Nephron (organoid): ENCODE measurements at regions not wholly inside any gene's neighbourhood (a gene's known extent, or its start where the extent isn't known, plus 50 kb on each side); places are given as distances from the start of the nearest gene placed in this dataset.

ENCODE experiments used
- H3K27ac Mint-ChIP-seq, 3 experiments: 2 replicates each; pipeline ENCODE4 v1.8.0; 2020; ENCODE audit warnings: mixed read lengths in 3 of 3, mild to moderate bottlenecking in 2 of 3, moderate library complexity in 1 of 3
- H3K27me3 Mint-ChIP-seq: 2 replicates; pipeline ENCODE4 v1.8.0; 2021; ENCODE audit warnings: low read depth, mild to moderate bottlenecking, moderate library complexity, mixed read lengths
- H3K36me3 Mint-ChIP-seq: 2 replicates; pipeline ENCODE4 v1.8.0; 2020; ENCODE audit warnings: low read depth, mixed read lengths
- H3K4me1 Mint-ChIP-seq: 2 replicates; pipeline ENCODE4 v1.8.0; 2020; ENCODE audit warnings: mixed read lengths
- H3K4me3 Mint-ChIP-seq, 3 experiments: 2 replicates each; pipeline ENCODE4 v1.8.0; 2020; ENCODE audit warnings: mild to moderate bottlenecking in 3 of 3, mixed read lengths in 3 of 3, moderate library complexity in 2 of 3
- H3K9me3 Mint-ChIP-seq: 2 replicates; pipeline ENCODE4 v1.8.0; 2020; ENCODE audit warnings: mixed read lengths
- CTCF ChIP-seq, 3 experiments: fragments of 200-600 bp; sonication (generic); IDR thresholded peaks; one replicate each; pipeline ENCODE4 v1.5.0; 2021; ENCODE audit warnings: antibody characterized with exemption in 3 of 3; ENCODE audit not compliant: unreplicated experiment in 3 of 3

GRCh38 chr17:10249271-10250010, 51.0 kb upstream of the GAS7 start:
- Mint-ChIP-seq H3K36me3 (no peaks in the 10 kb centered on the region), H3K4me3 (no peak overlapping the region), H3K27me3 (no peaks in the 10 kb centered on the region), H3K9me3 (no peaks in the 10 kb centered on the region), H3K27ac (peak overlapping the region in 2 of 3 experiments; percentile 25 to 54), H3K4me1 (peaks cover 8% of the 10 kb centered on the region)
- no peak for TF ChIP-seq CTCF (IDR thresholded peaks at IDR 0.05; ENCODE audit: unreplicated experiment in 3 of 3)
